SH-SY5Y (cell line): ENCODE measurements at regions not wholly inside any gene's neighbourhood (a gene's known extent, or its start where the extent isn't known, plus 50 kb on each side); places are given as distances from the start of the nearest gene placed in this dataset.

ENCODE experiments used
- GATA2 ChIP-seq: IDR thresholded peaks from 2 replicates; pipeline ENCODE4 v1.6.1; 2011; ENCODE audit warnings: mild to moderate bottlenecking, low read depth, low read length
- GATA3 ChIP-seq: IDR thresholded peaks from 2 replicates; pipeline ENCODE4 v1.6.1; 2011; ENCODE audit warnings: low read depth, mild to moderate bottlenecking, low read length, moderate library complexity

- TF ChIP-seq GATA3 (no peak), GATA2 (no peak)
These were observed 658.3 kb upstream of the RORB start for GRCh38 chr9:73838871-73839270.

- TF ChIP-seq GATA2 (no peak), GATA3 (no peak)
These were observed 657.7 kb upstream of the RORB start for GRCh38 chr9:73839471-73839870.

- no peak for TF ChIP-seq GATA3
- TF ChIP-seq GATA2, result no peak
These were observed 656.1 kb upstream of the RORB start for GRCh38 chr9:73841018-73841417.

- TF ChIP-seq GATA2 (no peak), GATA3 (no peak)
These were observed 653.0 kb upstream of the RORB start for GRCh38 chr9:73844135-73844534.

GRCh38 chr9:73845539-73845938 lies 651.6 kb upstream of the RORB start:
- TF ChIP-seq GATA3 (no peak), GATA2 (no peak)

- TF ChIP-seq GATA3 (no peak), GATA2 (no peak)
These were observed 651.0 kb upstream of the RORB start for GRCh38 chr9:73845954-73846690.

- TF ChIP-seq GATA2 (no peak), GATA3 (no peak)
These were observed 649.6 kb upstream of the RORB start for GRCh38 chr9:73847536-73847935.

GRCh38 chr9:73853549-73853948 lies 643.6 kb upstream of the RORB start:
- no peak for TF ChIP-seq GATA3
- no peak for TF ChIP-seq GATA2

- TF ChIP-seq GATA2, result no peak
- no peak for TF ChIP-seq GATA3
These were observed 641.9 kb upstream of the RORB start for GRCh38 chr9:73855206-73855605.

GRCh38 chr9:73863924-73864323 lies 633.2 kb upstream of the RORB start:
- TF ChIP-seq GATA3, result no peak
- no peak for TF ChIP-seq GATA2

- TF ChIP-seq GATA3, result no peak
- no peak for TF ChIP-seq GATA2
These were observed 630.7 kb upstream of the RORB start for GRCh38 chr9:73866451-73866850.

GRCh38 chr9:73869264-73869663 lies 627.9 kb upstream of the RORB start:
- TF ChIP-seq GATA3, result no peak
- TF ChIP-seq GATA2, result no peak

GRCh38 chr9:73871636-73872035 lies 625.5 kb upstream of the RORB start:
- peak; percentile 47; the same call in 1 of the 2 replicates for TF ChIP-seq GATA3
- TF ChIP-seq GATA2, result peak; percentile 40; the same call in 1 of the 2 replicates

GRCh38 chr9:73872701-73873100 lies 624.4 kb upstream of the RORB start:
- TF ChIP-seq GATA2 (no peak), GATA3 (no peak)

- TF ChIP-seq GATA2 (no peak), GATA3 (no peak)
These were observed 617.0 kb upstream of the RORB start for GRCh38 chr9:73880101-73880500.
